Ishikawa (cell line): ENCODE measurements at regions not wholly inside any gene's neighbourhood (a gene's known extent, or its start where the extent isn't known, plus 50 kb on each side); places are given as distances from the start of the nearest gene placed in this dataset.

Experiments used
- CEBPB ChIP-seq: IDR thresholded peaks from 2 replicates; pipeline ENCODE4 v1.6.1; 2012
- CREB1 ChIP-seq: IDR thresholded peaks from 2 replicates; pipeline ENCODE4 v1.6.1; 2012; ENCODE audit warnings: low read depth
- EGR1 ChIP-seq: IDR thresholded peaks from 2 replicates; pipeline ENCODE4 v1.6.1; 2012
- EP300 ChIP-seq: IDR thresholded peaks from 2 replicates; pipeline ENCODE4 v1.6.1; 2012; ENCODE audit warnings: borderline replicate concordance
- FOXM1 ChIP-seq: IDR thresholded peaks from 2 replicates; pipeline ENCODE4 v1.6.1; 2012; ENCODE audit warnings: low read depth, borderline replicate concordance
- NFIC ChIP-seq: IDR thresholded peaks from 2 replicates; pipeline ENCODE4 v1.6.1; 2012
- RAD21 ChIP-seq: IDR thresholded peaks from 2 replicates; pipeline ENCODE4 v1.6.1; 2012; ENCODE audit warnings: low read depth
- TAF1 ChIP-seq: IDR thresholded peaks from 2 replicates; pipeline ENCODE4 v1.6.1; 2012; ENCODE audit warnings: low read depth, mild to moderate bottlenecking
- TCF12 ChIP-seq: IDR thresholded peaks from 2 replicates; pipeline ENCODE4 v1.6.1; 2012; ENCODE audit warnings: low read depth
- TEAD4 ChIP-seq: IDR thresholded peaks from 2 replicates; pipeline ENCODE4 v1.6.1; 2012
- YY1 ChIP-seq: IDR thresholded peaks from 2 replicates; pipeline ENCODE4 v1.6.1; 2012; ENCODE audit warnings: low read depth
- ZBTB7A ChIP-seq: IDR thresholded peaks from 2 replicates; pipeline ENCODE4 v1.6.1; 2012; ENCODE audit warnings: low read depth
- TF ChIP-seq, protein P1 (sequence below): IDR thresholded peaks from 2 replicates; pipeline ENCODE4 v1.6.1; 2012
- TF ChIP-seq, protein P2 (sequence below): IDR thresholded peaks from 2 replicates; pipeline ENCODE4 v1.6.1; 2012; ENCODE audit warnings: low read depth, mild to moderate bottlenecking
- TF ChIP-seq, protein P3 (sequence below): IDR thresholded peaks from 2 replicates; pipeline ENCODE4 v1.6.1; 2012

DNA sequence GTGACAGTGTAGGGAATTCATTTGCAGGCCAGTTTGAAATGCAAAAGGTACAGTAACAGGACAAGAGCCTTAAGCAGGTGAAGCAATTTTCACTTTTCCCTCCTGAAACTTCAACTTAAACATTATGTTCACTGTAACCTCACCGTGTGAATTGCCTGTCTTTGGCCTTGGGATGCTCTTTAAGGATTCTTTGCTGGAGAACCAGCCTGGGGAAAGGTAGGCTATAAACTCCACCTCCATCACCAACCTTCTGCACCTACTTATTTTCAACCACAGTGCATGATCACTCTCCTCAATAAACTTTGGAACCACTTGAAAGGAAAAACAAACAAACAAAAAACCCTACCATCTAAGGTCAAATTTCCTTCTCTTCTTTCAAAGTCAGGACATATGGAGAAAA, 300.5 kb downstream of the TLE1 start:
- TF ChIP-seq TAF1 (no peak), CREB1 (no peak), TCF12 (no peak), TEAD4 (no peak), FOXM1 (no peak), CEBPB (no peak), YY1 (no peak), ZBTB7A (no peak), EGR1 (no peak), RAD21 (no peak), NFIC (no peak), EP300 (no peak)
- TF ChIP-seq, protein P1, sequence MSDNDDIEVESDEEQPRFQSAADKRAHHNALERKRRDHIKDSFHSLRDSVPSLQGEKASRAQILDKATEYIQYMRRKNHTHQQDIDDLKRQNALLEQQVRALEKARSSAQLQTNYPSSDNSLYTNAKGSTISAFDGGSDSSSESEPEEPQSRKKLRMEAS = no peak
- TF ChIP-seq, protein P2, sequence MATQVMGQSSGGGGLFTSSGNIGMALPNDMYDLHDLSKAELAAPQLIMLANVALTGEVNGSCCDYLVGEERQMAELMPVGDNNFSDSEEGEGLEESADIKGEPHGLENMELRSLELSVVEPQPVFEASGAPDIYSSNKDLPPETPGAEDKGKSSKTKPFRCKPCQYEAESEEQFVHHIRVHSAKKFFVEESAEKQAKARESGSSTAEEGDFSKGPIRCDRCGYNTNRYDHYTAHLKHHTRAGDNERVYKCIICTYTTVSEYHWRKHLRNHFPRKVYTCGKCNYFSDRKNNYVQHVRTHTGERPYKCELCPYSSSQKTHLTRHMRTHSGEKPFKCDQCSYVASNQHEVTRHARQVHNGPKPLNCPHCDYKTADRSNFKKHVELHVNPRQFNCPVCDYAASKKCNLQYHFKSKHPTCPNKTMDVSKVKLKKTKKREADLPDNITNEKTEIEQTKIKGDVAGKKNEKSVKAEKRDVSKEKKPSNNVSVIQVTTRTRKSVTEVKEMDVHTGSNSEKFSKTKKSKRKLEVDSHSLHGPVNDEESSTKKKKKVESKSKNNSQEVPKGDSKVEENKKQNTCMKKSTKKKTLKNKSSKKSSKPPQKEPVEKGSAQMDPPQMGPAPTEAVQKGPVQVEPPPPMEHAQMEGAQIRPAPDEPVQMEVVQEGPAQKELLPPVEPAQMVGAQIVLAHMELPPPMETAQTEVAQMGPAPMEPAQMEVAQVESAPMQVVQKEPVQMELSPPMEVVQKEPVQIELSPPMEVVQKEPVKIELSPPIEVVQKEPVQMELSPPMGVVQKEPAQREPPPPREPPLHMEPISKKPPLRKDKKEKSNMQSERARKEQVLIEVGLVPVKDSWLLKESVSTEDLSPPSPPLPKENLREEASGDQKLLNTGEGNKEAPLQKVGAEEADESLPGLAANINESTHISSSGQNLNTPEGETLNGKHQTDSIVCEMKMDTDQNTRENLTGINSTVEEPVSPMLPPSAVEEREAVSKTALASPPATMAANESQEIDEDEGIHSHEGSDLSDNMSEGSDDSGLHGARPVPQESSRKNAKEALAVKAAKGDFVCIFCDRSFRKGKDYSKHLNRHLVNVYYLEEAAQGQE = no peak

DNA sequence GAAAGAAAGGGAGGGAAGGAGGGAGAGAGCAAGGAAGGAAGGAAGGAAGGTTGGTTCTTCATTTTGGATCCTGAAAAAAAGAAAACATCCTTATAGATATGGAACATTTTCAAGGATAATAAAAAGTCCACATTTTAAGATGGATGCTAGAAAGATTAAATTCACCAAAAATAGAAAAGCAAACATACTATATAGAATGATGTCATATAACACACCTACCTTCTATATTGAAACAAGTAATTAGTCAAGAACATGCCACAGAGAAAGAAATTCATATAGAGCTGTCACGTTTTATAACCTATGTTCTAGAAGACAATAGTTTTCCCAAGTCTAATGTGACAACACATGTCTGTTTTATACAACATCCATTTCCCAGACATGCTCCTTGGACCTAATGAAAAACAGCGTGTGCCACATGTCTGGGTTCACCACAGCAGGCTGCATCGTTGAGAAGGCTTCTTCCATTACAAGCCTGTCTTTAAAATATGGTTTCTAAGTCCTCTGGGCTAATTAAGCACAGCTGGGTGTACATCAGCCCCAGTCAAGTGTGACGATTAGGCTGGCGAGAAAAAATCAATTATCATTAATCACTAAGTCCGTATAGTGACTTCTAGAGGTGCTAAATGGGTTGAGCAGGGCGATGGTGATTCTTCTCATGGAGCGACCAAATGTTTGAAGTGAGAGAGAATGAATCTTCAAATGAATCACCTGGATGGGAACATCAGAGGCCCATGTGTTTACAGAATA, 301.8 kb downstream of the TLE1 start:
- TF ChIP-seq NFIC (peak; percentile 35; the same call in 1 of the 2 replicates), EP300 (no peak), YY1 (no peak), TCF12 (peak; percentile 34; the same call in 1 of the 2 replicates), ZBTB7A (no peak), RAD21 (no peak), TEAD4 (no peak), CREB1 (no peak), TAF1 (no peak), EGR1 (no peak), CEBPB (no peak), FOXM1 (0 out of 2 replicates have a peak, but pooled peaks have one; percentile 29)
- TF ChIP-seq, protein P2 = no peak
- TF ChIP-seq, protein P3, sequence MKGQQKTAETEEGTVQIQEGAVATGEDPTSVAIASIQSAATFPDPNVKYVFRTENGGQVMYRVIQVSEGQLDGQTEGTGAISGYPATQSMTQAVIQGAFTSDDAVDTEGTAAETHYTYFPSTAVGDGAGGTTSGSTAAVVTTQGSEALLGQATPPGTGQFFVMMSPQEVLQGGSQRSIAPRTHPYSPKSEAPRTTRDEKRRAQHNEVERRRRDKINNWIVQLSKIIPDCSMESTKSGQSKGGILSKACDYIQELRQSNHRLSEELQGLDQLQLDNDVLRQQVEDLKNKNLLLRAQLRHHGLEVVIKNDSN = no peak
- TF ChIP-seq, protein P1 = 0 out of 2 replicates have a peak, but pooled peaks have one; percentile 36

DNA sequence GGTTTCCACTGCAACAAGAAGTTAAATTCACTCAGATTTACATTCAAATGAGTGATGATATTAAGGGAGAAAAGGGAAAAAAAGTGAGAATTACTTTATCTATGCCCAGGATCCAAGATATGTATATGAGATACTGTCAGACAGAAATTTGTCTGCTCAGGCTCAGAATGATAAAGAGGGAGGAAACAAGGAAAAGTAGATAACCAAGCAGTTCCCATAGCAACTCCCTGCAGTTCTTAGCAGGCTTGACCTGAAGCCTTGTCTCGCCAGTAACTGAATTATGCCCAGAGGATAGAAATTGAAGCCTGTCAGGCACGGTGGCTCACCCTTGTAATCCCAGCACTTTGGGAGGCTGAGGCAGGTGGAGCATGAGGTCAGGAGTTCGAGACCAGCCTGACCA, 304.4 kb downstream of the TLE1 start:
- TF ChIP-seq NFIC (no peak), TEAD4 (no peak), RAD21 (no peak), EGR1 (no peak), FOXM1 (no peak), CEBPB (no peak), ZBTB7A (no peak), EP300 (no peak), TCF12 (no peak), TAF1 (no peak), YY1 (no peak), CREB1 (no peak)
- TF ChIP-seq, protein P1 = no peak
- TF ChIP-seq, protein P2 = no peak
- TF ChIP-seq, protein P3 = no peak

DNA sequence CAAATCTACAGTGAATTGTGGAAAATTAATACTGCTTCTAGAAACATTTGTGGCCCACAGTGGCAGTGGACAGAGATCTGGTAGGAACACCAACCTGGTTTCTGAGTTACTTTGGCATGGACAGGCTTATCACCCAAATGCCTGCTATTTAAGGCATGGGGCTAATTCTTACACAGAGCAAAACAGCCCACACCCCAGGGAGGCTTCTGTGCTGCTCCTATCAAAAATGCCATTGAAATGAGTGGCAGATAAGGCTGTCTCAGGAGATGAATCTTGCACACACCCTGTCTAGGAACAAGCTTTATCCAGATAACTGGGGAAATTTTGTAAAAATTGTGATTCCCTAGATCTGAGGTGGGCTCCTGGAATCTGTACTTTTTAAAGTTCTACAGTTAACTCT, 307.1 kb downstream of the TLE1 start:
- TF ChIP-seq, protein P1 = no peak
- TF ChIP-seq YY1 = no peak
